C1 segment of cervical spinal cord (tissue), 14 donors: ENCODE measurements at regions not wholly inside any gene's neighbourhood (a gene's known extent, or its start where the extent isn't known, plus 50 kb on each side); places are given as distances from the start of the nearest gene placed in this dataset.
A peak's percentile ranks its signal among the peaks of the same experiment; 100 is the strongest.
"Not testable (repeated sequence)": the region's sequence is repeated elsewhere in the genome, so short reads cannot be mapped to it uniquely, and the experiment has no call there.

ENCODE experiments used
- DNase-seq, 14 donors: peaks; one replicate each; lab custom pipeline; 2025; lab: John Stamatoyannopoulos, UW

- no peak for DNase-seq
Measured at GRCh38 chr12:83473408-83474095, 786.8 kb downstream of the TMTC2 start.

GRCh38 chr12:83472772-83473171, 786.1 kb downstream of the TMTC2 start:
- no peak for DNase-seq

DNA sequence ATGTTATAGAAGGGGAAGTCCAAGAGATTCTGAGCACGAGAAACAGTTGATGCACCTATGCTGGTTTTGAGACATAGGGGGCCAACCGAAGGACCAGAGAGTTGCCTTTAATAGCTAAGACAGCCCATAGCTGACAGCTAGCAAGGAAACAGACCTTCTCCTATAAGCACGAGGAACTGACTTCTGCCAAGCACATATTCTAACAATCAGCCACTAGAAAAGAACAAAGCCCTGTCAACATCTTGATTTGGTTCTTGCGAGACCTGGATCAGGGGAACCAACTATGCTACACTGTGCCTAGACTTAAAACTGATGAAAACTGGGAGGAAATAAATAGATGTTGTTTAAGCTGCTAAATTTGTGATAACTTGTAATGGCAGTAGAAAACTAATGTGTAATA, 785.6 kb downstream of the TMTC2 start:
- DNase-seq = no peak

GRCh38 chr12:83471341-83471740, 784.6 kb downstream of the TMTC2 start:
- no peak for DNase-seq

- DNase-seq = no peak
Measured at GRCh38 chr12:83470749-83471148, 784.0 kb downstream of the TMTC2 start.

- DNase-seq = no peak
Measured at GRCh38 chr12:83468988-83469908, 782.5 kb downstream of the TMTC2 start.

GRCh38 chr12:83465632-83466031, 778.9 kb downstream of the TMTC2 start:
- DNase-seq = no peak

DNA sequence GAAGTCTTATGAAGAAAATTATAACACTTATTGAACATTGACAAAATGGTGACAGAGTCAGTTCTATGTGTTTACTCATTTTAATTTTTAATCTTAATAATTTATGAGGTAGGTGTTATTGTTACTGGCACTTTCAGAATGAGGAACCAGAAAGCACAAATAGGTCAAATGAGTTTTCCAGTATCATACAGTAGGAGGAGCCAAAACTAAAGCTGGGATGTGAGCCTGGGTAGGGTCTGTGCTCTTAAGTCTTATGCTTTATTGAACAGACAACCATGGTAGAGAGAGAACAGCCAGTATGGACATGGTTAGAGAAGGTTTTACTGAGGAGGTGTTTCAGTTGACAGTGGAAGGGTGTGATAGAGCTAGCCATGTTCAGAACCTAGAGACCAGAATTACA, 775.7 kb downstream of the TMTC2 start:
- no peak for DNase-seq

DNA sequence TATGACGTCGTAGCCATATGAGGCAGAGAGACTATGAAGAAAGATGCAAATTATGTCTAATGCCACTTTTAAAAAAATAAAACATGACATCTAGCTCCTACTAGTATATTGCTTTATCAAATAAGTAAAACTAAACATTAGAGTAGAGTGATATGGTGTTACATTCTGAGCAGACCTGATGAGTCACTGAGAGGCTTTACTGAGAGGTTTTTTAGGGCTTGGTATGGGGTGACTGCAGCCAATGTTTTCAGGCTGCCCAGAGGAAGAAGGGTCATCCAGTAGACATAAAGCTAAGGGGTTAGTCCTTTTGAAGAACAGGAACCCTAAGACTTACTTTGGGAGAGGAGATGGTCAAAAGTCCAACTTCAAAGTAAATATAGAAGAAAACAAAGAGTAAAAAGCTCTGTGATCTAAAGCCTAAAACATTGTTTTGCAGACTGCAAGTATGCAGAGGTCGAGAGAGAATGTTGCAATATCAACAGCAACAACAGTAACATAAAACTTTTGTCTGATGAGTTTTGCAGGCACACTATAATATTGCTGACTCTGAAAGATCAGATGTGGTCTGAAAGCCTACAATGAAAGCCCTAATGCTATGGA, 774.7 kb downstream of the TMTC2 start:
- no peak for DNase-seq

DNA sequence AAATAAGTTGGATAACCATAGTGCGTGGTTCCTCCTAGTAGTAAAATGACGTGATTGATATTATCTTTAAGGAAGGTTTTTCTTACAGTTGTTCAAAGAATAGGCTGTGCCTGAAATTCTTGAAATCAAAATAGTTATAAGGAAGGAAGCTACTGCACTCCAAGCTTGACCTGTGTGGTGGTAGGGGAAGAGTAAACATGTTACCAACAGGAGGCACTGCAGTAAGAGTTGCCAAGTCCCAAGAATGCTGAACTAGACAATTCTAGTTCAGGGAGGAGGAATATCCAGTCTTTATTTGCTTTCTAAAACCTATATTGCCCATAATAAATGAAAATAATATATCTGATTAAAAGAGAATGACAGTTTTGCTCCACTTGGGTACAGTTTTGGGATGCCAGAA, 764.5 kb downstream of the TMTC2 start:
- no peak for DNase-seq

DNA sequence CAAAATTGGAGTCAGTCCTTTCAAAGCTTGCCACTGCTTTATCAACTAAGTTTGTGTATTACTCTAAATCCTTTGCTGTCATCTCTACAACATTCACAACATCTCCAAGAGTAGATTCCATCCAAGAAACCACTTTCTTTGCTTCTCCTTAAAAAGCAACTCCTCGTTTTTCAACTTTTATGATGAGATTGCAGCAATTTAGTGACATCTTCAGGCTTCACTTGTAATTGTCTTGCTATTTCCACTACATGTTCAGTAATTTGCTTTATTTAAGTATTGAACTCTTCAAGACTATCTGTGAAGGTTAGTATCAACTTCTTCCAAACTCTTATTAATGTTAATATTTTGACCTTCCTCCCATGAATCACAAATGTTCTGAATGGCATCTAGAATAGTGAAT, 747.9 kb downstream of the TMTC2 start:
- DNase-seq = no peak

DNA sequence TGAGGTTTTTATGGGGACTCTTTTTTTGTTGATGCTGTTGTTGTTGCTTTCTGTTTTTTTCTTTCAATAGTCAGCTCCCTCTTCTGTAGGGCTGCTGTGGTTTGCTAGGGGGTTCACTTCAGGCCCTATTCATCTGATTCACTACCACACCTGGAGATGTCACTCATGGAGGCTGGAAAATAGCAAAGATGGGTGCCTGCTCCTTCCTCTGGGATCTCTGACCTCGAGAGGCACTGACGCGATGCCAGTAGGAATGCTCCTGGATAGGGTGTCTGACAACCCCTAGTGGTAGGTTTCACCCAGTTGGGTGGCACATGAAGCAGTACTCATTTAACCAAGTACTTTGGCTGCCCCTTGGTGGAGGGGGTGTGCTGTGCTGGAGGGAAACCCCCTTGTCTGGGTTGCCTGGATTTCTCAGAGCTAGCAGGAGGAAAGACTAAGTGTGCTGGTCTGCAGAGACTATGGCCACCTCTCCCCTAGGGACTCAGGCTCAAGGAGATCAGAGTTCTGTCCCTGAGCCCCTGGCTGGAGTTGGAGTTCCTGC, 745.5 kb downstream of the TMTC2 start:
- no peak for DNase-seq

DNA sequence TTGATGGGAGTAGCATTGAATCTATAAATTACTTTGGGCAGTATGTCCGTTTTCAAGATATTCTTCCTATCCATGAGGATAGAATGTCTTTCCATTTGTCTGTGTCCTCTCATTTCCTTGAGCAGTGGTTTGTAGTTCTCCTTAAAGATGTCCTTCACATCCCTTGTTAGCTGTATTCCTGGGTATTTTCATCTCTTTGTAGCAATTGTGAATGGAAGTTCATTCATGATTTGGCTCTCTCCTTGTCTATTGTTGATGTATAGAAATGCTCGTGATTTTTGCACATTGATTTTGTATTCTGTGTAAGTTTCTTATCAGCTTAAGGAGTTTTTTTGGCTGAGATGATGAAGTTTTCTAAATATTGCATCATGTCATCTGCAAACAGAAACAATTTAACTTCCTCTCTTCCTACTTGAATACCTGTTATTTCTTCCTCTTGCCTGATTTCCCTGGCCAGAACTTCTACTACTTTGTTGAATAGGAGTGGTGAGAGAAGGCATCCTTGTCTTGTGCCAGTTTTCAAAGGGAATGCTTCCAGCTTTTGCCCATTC, 741.0 kb downstream of the TMTC2 start:
- not testable (repeated sequence) for DNase-seq

- no peak for DNase-seq
Measured at GRCh38 chr12:83414981-83415380, 728.3 kb downstream of the TMTC2 start.

GRCh38 chr12:83408851-83409250, 722.1 kb downstream of the TMTC2 start:
- DNase-seq = no peak

DNA sequence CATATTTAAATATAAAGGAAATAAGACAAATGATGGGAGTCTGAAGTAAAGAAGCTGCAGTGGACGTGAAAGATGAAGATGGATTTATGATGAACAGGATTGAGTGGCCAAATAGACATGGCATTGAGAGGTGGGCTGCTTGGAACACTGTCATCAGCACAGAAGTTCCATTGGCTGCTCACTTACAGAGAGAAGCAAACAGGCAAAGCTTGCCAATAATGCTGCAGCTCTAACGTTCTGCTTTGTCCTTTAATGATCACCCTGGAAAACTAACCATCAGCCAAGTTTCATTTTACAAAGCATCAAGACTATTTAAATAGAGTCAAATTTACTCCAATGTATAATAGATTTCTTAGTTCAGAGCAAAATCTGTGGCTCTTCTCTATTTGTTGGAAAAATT, 721.4 kb downstream of the TMTC2 start:
- no peak for DNase-seq

GRCh38 chr12:83404521-83404920, 717.8 kb downstream of the TMTC2 start:
- no peak for DNase-seq

DNA sequence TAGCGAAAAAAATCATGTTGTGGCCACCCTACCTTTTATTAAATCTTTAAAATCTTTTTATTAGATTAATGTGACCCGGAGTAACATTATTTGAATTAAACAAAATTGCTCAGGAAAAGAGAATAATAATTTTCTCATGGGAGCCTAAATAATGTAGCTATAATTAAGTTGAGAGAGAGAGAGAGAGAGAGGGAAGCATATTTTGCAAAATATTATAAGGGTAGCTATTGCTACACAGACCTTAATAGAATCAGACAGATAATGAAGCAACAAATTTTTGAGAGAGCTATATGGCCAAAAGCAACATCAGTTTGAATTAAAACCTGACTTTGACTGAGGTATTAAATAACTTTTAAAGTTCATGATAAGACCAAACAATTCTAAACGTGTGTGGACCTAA, 703.5 kb downstream of the TMTC2 start:
- no peak for DNase-seq

DNA sequence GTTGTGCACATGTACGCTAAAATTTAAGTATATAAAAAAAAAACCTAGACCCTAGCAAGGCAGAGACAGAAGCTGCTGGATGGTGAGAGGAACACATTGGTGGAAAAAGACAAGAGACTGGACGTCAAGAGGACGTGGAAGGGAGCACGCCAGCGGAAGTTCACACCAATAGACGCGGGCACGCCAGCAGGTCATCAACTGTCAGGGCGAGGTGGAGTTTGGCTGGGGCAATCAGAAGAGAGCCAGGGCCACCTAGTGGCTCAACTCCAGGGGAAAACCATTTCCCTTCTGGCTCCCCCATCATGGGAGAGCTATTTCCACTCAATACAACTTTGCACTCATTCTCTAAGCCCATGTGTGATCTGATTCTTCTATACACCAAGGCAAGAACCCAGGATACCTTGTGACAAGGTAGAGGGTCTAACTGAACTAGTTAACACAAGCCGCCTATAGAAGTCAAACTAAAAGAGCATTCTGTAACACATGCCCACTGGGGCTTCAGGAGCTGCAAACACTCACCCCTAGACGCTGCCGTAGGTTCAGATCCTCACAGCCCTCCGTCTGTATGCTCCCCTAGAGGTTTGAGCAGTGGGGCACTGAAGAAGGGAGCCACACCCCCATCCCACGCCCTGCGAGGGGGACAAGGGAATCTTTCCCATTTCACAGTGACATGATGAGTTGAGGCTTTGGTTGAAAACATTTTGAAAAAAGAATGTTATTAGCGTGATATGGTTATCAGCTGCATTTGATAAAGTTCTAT, 702.7 kb downstream of the TMTC2 start:
- peak in 8 of 14 donors; percentile 0 to 33 (median 4) for DNase-seq

GRCh38 chr12:83388551-83388950, 701.8 kb downstream of the TMTC2 start:
- no peak for DNase-seq
